ENCODE measurements at regions not wholly inside any gene's neighbourhood (a gene's known extent, or its start where the extent isn't known, plus 50 kb on each side); places are given as distances from the start of the nearest gene placed in this dataset.

DNA sequence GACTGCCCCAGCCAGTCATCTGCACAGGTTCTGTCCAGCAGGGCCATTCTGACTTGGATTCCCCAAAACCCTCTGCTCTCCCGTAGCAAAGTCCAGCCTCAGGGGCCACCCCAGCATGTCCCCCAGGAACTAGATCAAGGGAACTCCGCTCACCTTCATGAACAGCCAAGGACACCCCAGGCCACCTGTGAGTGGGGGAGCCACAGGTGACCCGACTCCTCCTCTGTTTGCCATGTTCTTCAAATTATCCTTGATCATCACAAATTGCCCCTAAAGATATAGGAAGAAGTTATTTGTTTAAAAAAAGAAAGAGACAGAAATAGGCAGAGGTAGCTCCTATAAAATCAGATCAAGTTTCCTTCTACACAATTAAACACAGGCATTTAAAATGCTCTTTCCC, 475.0 kb downstream of the MATN1 start:
- TF ChIP-seq POLR2A (IDR thresholded peaks at IDR 0.05; ENCODE audit: low read length): no peak
- TF ChIP-seq GATA1 (IDR thresholded peaks at IDR 0.05; ENCODE audit: low read depth, low read length): no peak

All from erythroblast (primary cell).